Mesenchymal stem cell (in vitro differentiated cells and primary cell): ENCODE measurements at regions not wholly inside any gene's neighbourhood (a gene's known extent, or its start where the extent isn't known, plus 50 kb on each side); places are given as distances from the start of the nearest gene placed in this dataset.

Experiments
- DNase-seq: peaks from one replicate; pipeline ENCODE4 v3.0.0-alpha.2; 2013
- H2AFZ ChIP-seq: one replicate; pipeline ENCODE4 v1.6.1; 2013; ENCODE audit warnings: low read depth, mild to moderate bottlenecking, control low read depth, inconsistent platforms, low read length, moderate library complexity
- H2AK5ac ChIP-seq: 2 replicates; pipeline ENCODE4 v1.6.1; 2013; ENCODE audit warnings: low read length, moderate library complexity, mild to moderate bottlenecking, inconsistent platforms; ENCODE audit not compliant: severe bottlenecking
- H2BK120ac ChIP-seq: one replicate; pipeline ENCODE4 v1.6.1; 2013; ENCODE audit warnings: low read depth, mild to moderate bottlenecking, inconsistent platforms, low read length, moderate library complexity
- H2BK12ac ChIP-seq, 2 experiments: one replicate each; pipeline ENCODE4 v1.6.1; 2013; ENCODE audit warnings: inconsistent platforms in 2 of 2, low read length in 2 of 2, mild to moderate bottlenecking in 2 of 2, moderate library complexity in 2 of 2, control low read depth in 1 of 2
- H2BK15ac ChIP-seq: one replicate; pipeline ENCODE4 v1.6.1; 2013; ENCODE audit warnings: mild to moderate bottlenecking, low read depth, inconsistent platforms; ENCODE audit not compliant: poor library complexity, severe bottlenecking
- H2BK5ac ChIP-seq: 2 replicates; pipeline ENCODE4 v1.6.1; 2013; ENCODE audit warnings: low read depth, mild to moderate bottlenecking, low read length, control low read depth, inconsistent platforms; ENCODE audit not compliant: poor library complexity, severe bottlenecking
- H3K14ac ChIP-seq, 2 experiments: one replicate each; pipeline ENCODE4 v1.6.1; 2013; ENCODE audit warnings: inconsistent platforms in 2 of 2, low read length in 2 of 2, control low read depth in 1 of 2, mild to moderate bottlenecking in 1 of 2, moderate library complexity in 1 of 2
- H3K18ac ChIP-seq, 2 experiments: one replicate each; pipeline ENCODE4 v1.6.1; 2013; ENCODE audit warnings: inconsistent platforms in 2 of 2, low read length in 2 of 2, control low read depth in 1 of 2, low read depth in 1 of 2, mild to moderate bottlenecking in 1 of 2
- H3K23ac ChIP-seq, 2 experiments: one replicate each; pipeline ENCODE4 v1.6.1; 2013; ENCODE audit warnings: inconsistent platforms in 2 of 2, low read length in 2 of 2, mild to moderate bottlenecking in 2 of 2, moderate library complexity in 2 of 2, control low read depth in 1 of 2
- H3K27ac ChIP-seq: 2 replicates; pipeline ENCODE4 v1.5.1; 2013; ENCODE audit warnings: mild to moderate bottlenecking, moderate library complexity, low read length, control low read depth, inconsistent platforms; ENCODE audit not compliant: poor library complexity, severe bottlenecking
- H3K27me3 ChIP-seq, 2 experiments: 2 replicates each; pipeline versions ENCODE4 v1.6.1 to v1.7.0; 2013; ENCODE audit warnings: low read length in 2 of 2, mild to moderate bottlenecking in 2 of 2, moderate library complexity in 2 of 2, control low read depth in 1 of 2, inconsistent platforms in 1 of 2; ENCODE audit not compliant: control insufficient read depth in 1 of 2, insufficient read depth in 1 of 2
- H3K36me3 ChIP-seq, 2 experiments: 2 replicates each; pipeline versions ENCODE4 v1.6.1 to v1.7.0; 2013; ENCODE audit warnings: low read length in 2 of 2, control low read depth in 1 of 2, inconsistent platforms in 1 of 2, low read depth in 1 of 2, mild to moderate bottlenecking in 1 of 2; ENCODE audit not compliant: insufficient read depth in 2 of 2, control insufficient read depth in 1 of 2
- H3K4ac ChIP-seq, 2 experiments: one replicate each; pipeline ENCODE4 v1.6.1; 2013; ENCODE audit warnings: inconsistent platforms in 2 of 2, low read length in 2 of 2, mild to moderate bottlenecking in 2 of 2, moderate library complexity in 2 of 2, control low read depth in 1 of 2, low read depth in 1 of 2
- H3K4me1 ChIP-seq: 2 replicates; pipeline ENCODE4 v1.6.1; 2013; ENCODE audit warnings: low read depth, low read length, control low read depth; ENCODE audit not compliant: control insufficient read depth, insufficient read depth
- H3K4me2 ChIP-seq: 2 replicates; pipeline ENCODE4 v1.6.1; 2013; ENCODE audit warnings: low read length, mild to moderate bottlenecking, inconsistent platforms; ENCODE audit not compliant: poor library complexity, severe bottlenecking
- H3K4me3 ChIP-seq, 2 experiments: 2 replicates each; pipeline versions ENCODE4 v1.5.1 to v1.7.0; 2013; ENCODE audit warnings: low read length in 2 of 2, mild to moderate bottlenecking in 2 of 2, control low read depth in 1 of 2, low read depth in 1 of 2; ENCODE audit not compliant: insufficient read depth in 1 of 2
- H3K79me1 ChIP-seq: replicated peaks from 2 replicates; pipeline ENCODE4 v1.6.1; 2013; ENCODE audit warnings: mild to moderate bottlenecking, control low read depth, low read length, inconsistent platforms; ENCODE audit not compliant: poor library complexity, severe bottlenecking
- H3K9ac ChIP-seq: 2 replicates; pipeline ENCODE4 v1.7.0; 2013; ENCODE audit warnings: mild to moderate bottlenecking, low read length, moderate library complexity
- H3K9me3 ChIP-seq: 2 replicates; pipeline ENCODE4 v1.7.0; 2013; ENCODE audit warnings: mild to moderate bottlenecking, low read length; ENCODE audit not compliant: control insufficient read depth
- H4K8ac ChIP-seq: one replicate; pipeline ENCODE4 v1.6.1; 2013; ENCODE audit warnings: inconsistent platforms, mild to moderate bottlenecking, low read length, moderate library complexity
- H4K91ac ChIP-seq: one replicate; pipeline ENCODE4 v1.6.1; 2013; ENCODE audit warnings: mild to moderate bottlenecking, low read length, inconsistent platforms
- WGBS: methylation state at CpG from one replicate; pipeline ENCODE4 v1.1.7; 2013; ENCODE audit warnings: mixed read lengths; 5-methylcytosine and 5-hydroxymethylcytosine counted together

DNA sequence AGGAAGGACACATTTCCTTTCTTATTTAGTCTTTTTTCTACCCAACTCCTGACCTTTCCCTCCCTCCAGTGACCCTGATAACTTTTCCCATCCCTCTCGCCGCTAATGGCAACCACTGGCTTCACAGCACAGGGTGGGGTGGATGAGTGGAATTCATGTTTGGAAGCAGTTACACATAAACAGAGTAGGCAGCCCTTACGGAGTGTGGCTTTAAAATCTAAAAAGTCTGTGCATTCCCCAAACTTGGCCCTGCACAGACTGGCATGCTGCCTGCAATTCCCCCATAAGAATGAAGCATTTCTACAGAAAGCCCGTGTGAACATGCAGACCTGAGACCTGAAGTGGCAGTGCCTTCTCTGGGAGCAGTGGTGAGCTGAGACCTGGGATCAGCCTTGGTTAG lies 196.7 kb upstream of the ADRA1D start:
- Histone ChIP-seq H3K27me3 (no peaks in the 10 kb centered on the region), H3K4ac (no peak overlapping the region), H3K27ac (no peak overlapping the region), H3K9me3 (peaks cover 4% of the 10 kb centered on the region), H3K4me2 (no peak overlapping the region), H2AK5ac (no peak overlapping the region), H3K14ac (no peak overlapping the region), H3K36me3 (no peaks in the 10 kb centered on the region), H2BK15ac (no peak overlapping the region), H3K23ac (no peak overlapping the region), H3K4me3 (no peak overlapping the region), H2AFZ (no peak overlapping the region), H4K91ac (no peak overlapping the region), H2BK5ac (no peak overlapping the region), H4K8ac (no peak overlapping the region), H3K79me1 (no peaks in the 10 kb centered on the region), H2BK120ac (no peak overlapping the region), H2BK12ac (no peak overlapping the region), H3K18ac (no peak overlapping the region), H3K4me1 (no peaks in the 10 kb centered on the region), H3K9ac (no peak overlapping the region)
- 89% methylated on average over 4 of the region's 4 CpGs for WGBS
- DNase-seq = no peak

DNA sequence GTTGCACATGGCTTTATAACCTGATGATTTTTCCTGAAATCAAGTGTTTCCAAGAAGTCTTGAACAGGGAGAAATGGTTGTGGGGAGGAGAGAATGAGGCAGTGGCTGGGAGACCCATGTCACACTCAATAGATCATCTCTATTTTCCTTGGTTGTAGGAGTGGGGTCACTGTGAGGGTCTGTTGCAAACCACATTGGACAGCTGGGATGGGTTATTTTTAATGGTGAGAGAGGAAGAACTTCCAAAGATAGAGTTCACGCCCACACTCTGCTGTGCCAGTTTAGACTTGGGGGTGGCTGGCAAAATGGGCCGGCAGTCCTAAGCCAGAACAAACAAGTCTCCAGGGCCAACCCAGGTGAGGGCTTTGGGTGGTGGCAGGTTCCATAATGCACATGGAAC lies 196.2 kb upstream of the ADRA1D start:
- Histone ChIP-seq H3K36me3 (no peaks in the 10 kb centered on the region), H3K18ac (no peak overlapping the region), H3K9me3 (peaks cover 4% of the 10 kb centered on the region), H3K4me3 (no peak overlapping the region), H3K9ac (no peak overlapping the region), H2AK5ac (no peak overlapping the region), H2BK5ac (no peak overlapping the region), H2BK120ac (no peak overlapping the region), H3K27ac (no peak overlapping the region), H3K27me3 (no peaks in the 10 kb centered on the region), H3K4me2 (no peak overlapping the region), H3K23ac (no peak overlapping the region), H2BK12ac (no peak overlapping the region), H2AFZ (no peak overlapping the region), H3K4me1 (no peaks in the 10 kb centered on the region), H4K8ac (no peak overlapping the region), H3K14ac (no peak overlapping the region), H2BK15ac (no peak overlapping the region), H4K91ac (no peak overlapping the region), H3K4ac (no peak overlapping the region), H3K79me1 (no peaks in the 10 kb centered on the region)
- WGBS = 94% methylated on average over 2 of the region's 2 CpGs
- no peak for DNase-seq

DNA sequence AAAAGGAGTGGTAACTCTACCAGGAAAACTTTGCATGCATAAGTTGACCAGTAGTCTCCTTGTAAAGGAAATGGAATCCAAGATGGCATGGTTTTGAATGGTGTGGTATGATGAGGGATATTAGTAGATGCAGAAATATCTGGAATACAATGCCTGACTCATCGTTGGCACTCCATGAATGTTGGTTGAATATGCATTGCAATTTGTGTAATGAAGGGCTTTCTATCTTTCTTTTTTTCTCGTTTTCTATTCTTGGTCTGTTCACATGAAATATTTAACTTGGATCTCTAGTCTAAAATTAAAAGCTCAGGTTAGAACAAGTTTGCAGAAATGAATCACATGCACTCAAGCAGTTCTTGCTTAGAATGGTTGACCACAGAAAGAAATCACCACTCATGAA lies 195.3 kb upstream of the ADRA1D start:
- Histone ChIP-seq H3K4ac (no peak overlapping the region), H3K4me1 (no peaks in the 10 kb centered on the region), H2BK5ac (no peak overlapping the region), H2BK12ac (no peak overlapping the region), H2AK5ac (no peak overlapping the region), H3K4me2 (no peak overlapping the region), H3K18ac (no peak overlapping the region), H3K9ac (no peak overlapping the region), H2BK120ac (no peak overlapping the region), H3K4me3 (no peak overlapping the region), H3K79me1 (no peaks in the 10 kb centered on the region), H3K36me3 (no peaks in the 10 kb centered on the region), H4K8ac (no peak overlapping the region), H3K27me3 (no peaks in the 10 kb centered on the region), H3K14ac (no peak overlapping the region), H2BK15ac (no peak overlapping the region), H3K27ac (no peak overlapping the region), H3K9me3 (peaks cover 4% of the 10 kb centered on the region), H3K23ac (no peak overlapping the region), H4K91ac (no peak overlapping the region), H2AFZ (no peak overlapping the region)
- DNase-seq = no peak
- 86% methylated on average over 1 of the region's 2 CpGs for WGBS

DNA sequence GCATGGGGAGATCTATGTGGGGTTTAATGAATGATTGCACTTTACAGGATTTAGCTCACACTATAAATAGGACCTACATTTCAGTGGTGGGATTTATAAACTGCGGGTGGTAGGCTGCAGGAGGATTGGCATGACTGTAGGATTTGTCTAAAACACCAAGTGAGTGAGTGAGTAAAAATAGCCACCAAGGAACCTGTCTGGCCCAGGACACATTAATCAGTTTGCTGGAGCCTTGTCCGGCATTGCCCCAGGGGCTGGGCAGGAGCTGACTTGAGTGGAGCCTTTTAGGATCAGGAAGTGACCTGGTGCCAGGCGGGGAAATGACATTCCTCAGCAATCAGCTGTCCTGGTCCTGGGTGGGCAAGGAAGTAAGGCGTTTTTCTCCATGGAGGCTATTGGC lies 193.9 kb upstream of the ADRA1D start:
- H2BK5ac ChIP-seq = no peak overlapping the region
- no peak for DNase-seq
- H3K4me2 ChIP-seq = no peak overlapping the region
- H3K4me3 ChIP-seq = no peak overlapping the region
- H4K91ac ChIP-seq = no peak overlapping the region
- H2BK120ac ChIP-seq = no peak overlapping the region
- H2AK5ac ChIP-seq = no peak overlapping the region
- no peak overlapping the region for H3K14ac ChIP-seq
- H2BK15ac ChIP-seq = no peak overlapping the region
- H3K36me3 ChIP-seq = no peaks in the 10 kb centered on the region
- H3K18ac ChIP-seq = no peak overlapping the region
- 81% methylated on average over 3 of the region's 4 CpGs for WGBS
- no peaks in the 10 kb centered on the region for H3K27me3 ChIP-seq
- no peak overlapping the region for H3K9ac ChIP-seq
- no peak overlapping the region for H2AFZ ChIP-seq
- H3K79me1 ChIP-seq = no peaks in the 10 kb centered on the region
- H3K23ac ChIP-seq = no peak overlapping the region
- no peak overlapping the region for H3K4ac ChIP-seq
- no peak overlapping the region for H2BK12ac ChIP-seq
- no peaks in the 10 kb centered on the region for H3K4me1 ChIP-seq
- no peak overlapping the region for H4K8ac ChIP-seq
- H3K27ac ChIP-seq = no peak overlapping the region
- peaks cover 4% of the 10 kb centered on the region for H3K9me3 ChIP-seq
